Upper lobe of right lung (tissue), 1 donor: ENCODE measurements at regions not wholly inside any gene's neighbourhood (a gene's known extent, or its start where the extent isn't known, plus 50 kb on each side); places are given as distances from the start of the nearest gene placed in this dataset.

ENCODE experiments used
- ATAC-seq: fragments of 200-7000 bp; cut with Tn5 transposase; one replicate; pipeline ENCODE4 v1.9.1; 2020; ENCODE audit warnings: mild to moderate bottlenecking, moderate library complexity
- DNase-seq: peaks from one replicate; pipeline ENCODE4 v3.0.0-alpha.2; 2020
- H3K27ac ChIP-seq: fragments of 200-600 bp; one replicate; pipeline ENCODE4 v1.8.0; 2022
- H3K27me3 ChIP-seq: fragments of 200-600 bp; one replicate; pipeline ENCODE4 v1.8.0; 2022; ENCODE audit warnings: mild to moderate bottlenecking
- H3K36me3 ChIP-seq: fragments of 200-600 bp; one replicate; pipeline ENCODE4 v1.8.0; 2022
- H3K4me1 ChIP-seq: fragments of 200-600 bp; one replicate; pipeline ENCODE4 v1.8.0; 2022
- H3K4me3 ChIP-seq: fragments of 200-600 bp; one replicate; pipeline ENCODE4 v1.8.0; 2022; ENCODE audit warnings: mild to moderate bottlenecking
- H3K9me3 ChIP-seq: fragments of 200-600 bp; one replicate; pipeline ENCODE4 v1.8.0; 2022
- intact Hi-C: fragments of 100-400 bp; cut with DNase I; formaldehyde crosslinking; loops from one replicate; pipeline ENCODE4 v1.11.0; 2022
- TF ChIP-seq, protein P1 (sequence below): fragments of 200-600 bp; IDR thresholded peaks from one replicate; pipeline ENCODE4 v1.8.0; 2022; ENCODE audit warnings: antibody characterized with exemption
- donor health status: DM: no; HTN: yes; CAD: no; lungs with severe emphysema.

DNA sequence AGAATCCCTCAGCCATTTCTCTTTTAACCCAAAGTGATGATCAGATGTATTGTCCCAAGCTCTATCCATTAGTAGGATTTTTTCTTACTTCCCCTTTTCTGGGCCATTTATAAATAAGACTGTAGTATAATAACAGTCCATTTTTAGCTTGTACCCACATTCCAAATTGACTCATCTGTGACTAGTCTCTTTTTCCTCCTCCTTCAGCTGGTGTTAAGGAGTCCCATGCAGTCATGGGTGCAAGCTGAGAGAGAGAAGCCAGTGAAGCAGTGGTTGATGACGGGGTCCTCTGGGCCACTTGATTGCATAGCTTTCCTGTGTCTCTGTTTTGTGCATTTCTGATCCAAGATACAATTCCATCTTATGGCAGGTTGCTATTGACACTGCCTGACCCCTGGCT lies 476.0 kb upstream of the CD180 start:
- Histone ChIP-seq H3K4me3 (no peak overlapping the region), H3K36me3 (no peaks in the 10 kb centered on the region), H3K27ac (no peak overlapping the region), H3K27me3 (no peaks in the 10 kb centered on the region), H3K4me1 (no peaks in the 10 kb centered on the region), H3K9me3 (no peaks in the 10 kb centered on the region)
- TF ChIP-seq, protein P1, sequence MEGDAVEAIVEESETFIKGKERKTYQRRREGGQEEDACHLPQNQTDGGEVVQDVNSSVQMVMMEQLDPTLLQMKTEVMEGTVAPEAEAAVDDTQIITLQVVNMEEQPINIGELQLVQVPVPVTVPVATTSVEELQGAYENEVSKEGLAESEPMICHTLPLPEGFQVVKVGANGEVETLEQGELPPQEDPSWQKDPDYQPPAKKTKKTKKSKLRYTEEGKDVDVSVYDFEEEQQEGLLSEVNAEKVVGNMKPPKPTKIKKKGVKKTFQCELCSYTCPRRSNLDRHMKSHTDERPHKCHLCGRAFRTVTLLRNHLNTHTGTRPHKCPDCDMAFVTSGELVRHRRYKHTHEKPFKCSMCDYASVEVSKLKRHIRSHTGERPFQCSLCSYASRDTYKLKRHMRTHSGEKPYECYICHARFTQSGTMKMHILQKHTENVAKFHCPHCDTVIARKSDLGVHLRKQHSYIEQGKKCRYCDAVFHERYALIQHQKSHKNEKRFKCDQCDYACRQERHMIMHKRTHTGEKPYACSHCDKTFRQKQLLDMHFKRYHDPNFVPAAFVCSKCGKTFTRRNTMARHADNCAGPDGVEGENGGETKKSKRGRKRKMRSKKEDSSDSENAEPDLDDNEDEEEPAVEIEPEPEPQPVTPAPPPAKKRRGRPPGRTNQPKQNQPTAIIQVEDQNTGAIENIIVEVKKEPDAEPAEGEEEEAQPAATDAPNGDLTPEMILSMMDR: no peak
- intact Hi-C loops: no loop called here
- DNase-seq (no peak), ATAC-seq (no peak)

DNA sequence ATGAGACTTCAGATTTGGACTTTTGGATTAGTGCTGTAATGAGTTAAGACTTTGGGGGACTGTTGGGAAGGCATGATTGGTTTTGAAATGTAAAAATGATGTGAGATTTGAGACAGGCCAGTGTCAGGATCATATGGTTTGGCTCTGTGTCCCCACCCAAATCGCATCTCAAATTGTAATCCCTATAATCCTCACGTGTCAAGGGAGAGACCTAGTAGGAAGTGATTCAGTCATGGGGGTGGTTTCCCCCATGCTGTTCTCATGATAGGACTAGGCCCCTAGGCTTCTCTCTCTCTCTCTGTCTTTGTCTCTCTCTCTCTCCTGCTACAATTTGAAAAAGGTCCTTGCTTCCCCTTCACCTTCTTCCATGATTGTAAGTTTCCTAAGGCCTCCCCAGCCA lies 473.3 kb upstream of the CD180 start:
- Histone ChIP-seq H3K27me3 (no peaks in the 10 kb centered on the region), H3K4me3 (no peak overlapping the region), H3K4me1 (no peaks in the 10 kb centered on the region), H3K27ac (no peak overlapping the region), H3K9me3 (no peaks in the 10 kb centered on the region), H3K36me3 (no peaks in the 10 kb centered on the region)
- TF ChIP-seq, protein P1: no peak
- DNase-seq (no peak), ATAC-seq (no peak)
- intact Hi-C loops: no loop called here

DNA sequence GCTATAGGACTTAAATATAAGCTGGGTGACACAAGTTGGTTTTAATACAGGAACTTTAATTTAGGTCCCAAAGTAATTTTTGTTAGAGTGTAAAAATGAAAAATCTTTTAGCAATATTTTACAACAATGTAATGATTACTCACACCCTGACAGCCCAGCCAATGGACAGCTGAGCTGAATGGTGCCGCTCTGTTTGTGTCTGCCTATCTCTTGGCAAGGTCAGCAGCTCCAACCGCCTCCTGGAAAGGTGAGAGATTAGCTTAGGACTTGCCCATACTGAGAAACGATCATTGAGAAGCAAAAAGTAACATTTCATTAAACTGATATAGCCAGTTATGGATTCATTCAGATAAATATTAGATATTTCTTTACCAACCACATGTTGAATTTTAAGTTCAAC lies 463.6 kb upstream of the CD180 start:
- Histone ChIP-seq H3K27me3 (no peaks in the 10 kb centered on the region), H3K4me1 (no peaks in the 10 kb centered on the region), H3K9me3 (no peaks in the 10 kb centered on the region), H3K36me3 (no peaks in the 10 kb centered on the region), H3K4me3 (no peak overlapping the region), H3K27ac (no peak overlapping the region)
- no peak for ATAC-seq
- TF ChIP-seq, protein P1: no peak
- intact Hi-C loops: no loop called here
- no peak for DNase-seq

DNA sequence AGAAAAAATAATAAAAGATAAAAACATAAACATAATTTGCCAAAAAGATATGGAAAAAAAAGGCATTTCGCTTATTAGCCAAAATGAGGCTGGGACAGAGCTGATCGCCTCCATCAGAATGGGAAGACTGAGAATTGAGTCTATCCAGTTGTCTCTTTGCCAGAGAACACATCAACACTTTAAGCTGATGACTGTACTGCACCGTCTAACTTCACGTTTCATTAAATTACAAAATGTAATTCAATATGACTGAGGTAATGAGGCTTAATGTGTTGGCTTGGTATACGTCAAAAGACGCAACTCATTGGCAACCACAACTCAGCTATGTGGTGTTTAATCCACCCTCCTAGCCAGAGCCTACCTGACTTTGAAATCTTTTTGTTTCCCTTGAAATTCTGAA lies 462.7 kb upstream of the CD180 start:
- intact Hi-C loops: no loop called here
- no peak for ATAC-seq
- no peaks in the 10 kb centered on the region for H3K4me1 ChIP-seq
- no peaks in the 10 kb centered on the region for H3K27me3 ChIP-seq
- no peak overlapping the region for H3K4me3 ChIP-seq
- H3K9me3 ChIP-seq: no peaks in the 10 kb centered on the region
- no peak for DNase-seq
- H3K36me3 ChIP-seq: no peaks in the 10 kb centered on the region
- TF ChIP-seq, protein P1: no peak
- H3K27ac ChIP-seq: no peak overlapping the region

DNA sequence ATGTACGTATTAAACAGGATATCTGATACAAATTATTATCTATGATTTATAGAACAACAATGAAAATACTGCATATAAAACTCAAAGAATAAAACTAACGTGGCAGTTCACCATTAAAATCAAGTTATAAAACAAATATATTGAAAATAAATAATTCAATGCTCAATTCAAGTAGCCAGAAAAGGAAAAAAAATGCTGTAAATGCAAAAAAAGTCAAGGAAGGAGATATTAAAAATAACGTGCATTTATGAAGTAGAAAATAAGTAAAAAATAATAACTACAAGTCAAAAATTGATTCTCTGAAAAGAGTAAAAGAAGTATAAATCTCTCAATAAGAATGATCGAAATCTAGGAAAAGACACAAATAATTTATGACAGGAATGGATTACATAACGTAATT lies 460.5 kb upstream of the CD180 start:
- Histone ChIP-seq H3K27me3 (no peaks in the 10 kb centered on the region), H3K9me3 (no peaks in the 10 kb centered on the region), H3K36me3 (no peaks in the 10 kb centered on the region), H3K4me3 (no peak overlapping the region), H3K27ac (no peak overlapping the region), H3K4me1 (no peaks in the 10 kb centered on the region)
- TF ChIP-seq, protein P1: no peak
- ATAC-seq: no peak
- no peak for DNase-seq
- intact Hi-C loops: no loop called here

DNA sequence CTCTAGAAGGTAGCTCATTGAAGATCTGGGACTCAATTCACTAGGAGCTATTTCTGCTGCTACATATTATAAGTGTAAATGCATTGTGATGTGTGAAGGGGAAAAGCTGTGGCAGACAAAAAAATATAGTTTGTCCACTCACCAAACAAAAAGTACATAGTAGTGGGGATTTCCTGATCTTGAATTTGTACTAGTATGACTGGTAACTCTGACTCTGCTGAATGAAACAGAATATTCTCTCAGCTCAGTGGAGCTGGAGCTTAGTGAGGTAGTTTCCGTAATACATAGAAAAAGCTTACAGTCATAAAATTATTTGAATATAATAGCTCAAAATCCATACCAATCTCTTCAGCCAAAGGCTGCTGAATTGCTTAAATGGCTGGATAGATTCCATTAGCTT lies 455.6 kb upstream of the CD180 start:
- H3K27me3 ChIP-seq: no peaks in the 10 kb centered on the region
- TF ChIP-seq, protein P1: no peak
- ATAC-seq: no peak
- no peak for DNase-seq
- intact Hi-C loops: no loop called here
- no peaks in the 10 kb centered on the region for H3K9me3 ChIP-seq
- no peak overlapping the region for H3K27ac ChIP-seq
- H3K4me3 ChIP-seq: no peak overlapping the region
- H3K4me1 ChIP-seq: peaks cover 5% of the 10 kb centered on the region
- no peaks in the 10 kb centered on the region for H3K36me3 ChIP-seq
